IMR-90 (cell line): ENCODE measurements at regions not wholly inside any gene's neighbourhood (a gene's known extent, or its start where the extent isn't known, plus 50 kb on each side); places are given as distances from the start of the nearest gene placed in this dataset.

ENCODE experiments used
- ATAC-seq: fragments of 200-7000 bp; cut with Tn5 transposase; 2 replicates; pipeline ENCODE4 v1.9.1; 2020; ENCODE audit warnings: low read depth, mild to moderate bottlenecking, moderate library complexity
- BruUV-seq: library from RNA; stranded (reverse); fragments of 400-500 nt; replicated peaks from 2 replicates; lab custom pipeline; 2021; lab: Mats Ljungman, UMichigan
- CTCF ChIA-PET: fragments of 300-600 bp; formaldehyde crosslinking; extraction: SDS; loops from one replicate; lab custom pipeline; 2021; ENCODE audit warnings: antibody characterized with exemption; lab: Yijun Ruan, JAX
- POLR2A ChIA-PET: fragments of 300-600 bp; sonication (Branson Sonifier 250); formaldehyde crosslinking; loops from one replicate; lab custom pipeline; 2022; ENCODE audit warnings: antibody characterized with exemption; ENCODE audit not compliant: unreplicated experiment; lab: Charles Lee
- DNase-seq: peaks from one replicate; pipeline ENCODE4 v3.0.0; 2013
- H2AFZ ChIP-seq: replicated peaks from 2 replicates; pipeline ENCODE3; 2013; ENCODE audit warnings: low read length, mild to moderate bottlenecking; ENCODE audit not compliant: poor library complexity
- H2AK5ac ChIP-seq: 2 replicates; pipeline ENCODE4 v1.6.1; 2013; ENCODE audit warnings: low read depth, low read length, inconsistent platforms
- H2AK9ac ChIP-seq: replicated peaks from 2 replicates; pipeline ENCODE3; 2013; ENCODE audit warnings: mild to moderate bottlenecking, low read depth, low read length, moderate library complexity; ENCODE audit not compliant: poor library complexity
- H2BK120ac ChIP-seq: 2 replicates; pipeline ENCODE4 v1.6.1; 2013; ENCODE audit warnings: low read depth, low read length, inconsistent platforms
- H2BK15ac ChIP-seq: 3 replicates; pipeline ENCODE4 v1.6.1; 2013; ENCODE audit warnings: low read depth, low read length, inconsistent platforms
- H2BK20ac ChIP-seq: 2 replicates; pipeline ENCODE4 v1.6.1; 2013; ENCODE audit warnings: low read depth, mild to moderate bottlenecking, inconsistent platforms, low read length, moderate library complexity
- H2BK5ac ChIP-seq: 2 replicates; pipeline ENCODE4 v1.6.1; 2013; ENCODE audit warnings: mild to moderate bottlenecking, low read depth, low read length, inconsistent platforms; ENCODE audit not compliant: poor library complexity, severe bottlenecking
- H3K14ac ChIP-seq: replicated peaks from 2 replicates; pipeline ENCODE4 v1.6.1; 2013; ENCODE audit warnings: low read depth, low read length, inconsistent platforms
- H3K18ac ChIP-seq: 2 replicates; pipeline ENCODE4 v1.6.1; 2013; ENCODE audit warnings: low read depth, low read length, control low read depth
- H3K23ac ChIP-seq: 2 replicates; pipeline ENCODE4 v1.6.1; 2013; ENCODE audit warnings: low read depth, low read length, inconsistent platforms
- H3K27ac ChIP-seq: 2 replicates; pipeline ENCODE4 v1.5.1; 2013; ENCODE audit warnings: mild to moderate bottlenecking, control low read depth, low read length; ENCODE audit not compliant: insufficient read depth
- H3K27me3 ChIP-seq: 2 replicates; pipeline ENCODE4 v1.6.1; 2013; ENCODE audit warnings: low read length; ENCODE audit not compliant: control insufficient read depth, insufficient read depth
- H3K36me3 ChIP-seq: 2 replicates; pipeline ENCODE4 v1.6.1; 2013; ENCODE audit warnings: low read length, mixed read lengths; ENCODE audit not compliant: control insufficient read depth, insufficient read depth
- H3K4ac ChIP-seq: 2 replicates; pipeline ENCODE4 v1.6.1; 2013; ENCODE audit warnings: low read depth, low read length, inconsistent platforms
- H3K4me1 ChIP-seq: 2 replicates; pipeline ENCODE4 v1.6.1; 2013; ENCODE audit warnings: low read length, mixed read lengths; ENCODE audit not compliant: control insufficient read depth, insufficient read depth
- H3K4me2 ChIP-seq: 2 replicates; pipeline ENCODE4 v1.6.1; 2013; ENCODE audit warnings: low read depth, mild to moderate bottlenecking, control low read depth, low read length, moderate library complexity
- H3K4me3 ChIP-seq: 2 replicates; pipeline ENCODE4 v1.5.1; 2013; ENCODE audit warnings: low read depth, mild to moderate bottlenecking, control low read depth, low read length, moderate library complexity; ENCODE audit not compliant: insufficient read depth
- H3K56ac ChIP-seq: 2 replicates; pipeline ENCODE4 v1.6.1; 2013; ENCODE audit warnings: low read length, inconsistent platforms; ENCODE audit not compliant: insufficient read depth; ENCODE audit errors: extremely low read depth
- H3K79me1 ChIP-seq, 2 experiments: 2 replicates each; pipeline ENCODE4 v1.6.1; 2013; ENCODE audit warnings: low read length in 2 of 2, inconsistent platforms in 1 of 2, low read depth in 1 of 2
- H3K9ac ChIP-seq: 2 replicates; pipeline ENCODE4 v1.6.1; 2013; ENCODE audit warnings: low read depth, low read length, control low read depth
- H3K9me1 ChIP-seq: 2 replicates; pipeline ENCODE4 v1.6.1; 2013; ENCODE audit warnings: low read length, inconsistent platforms; ENCODE audit not compliant: insufficient read depth
- H3K9me3 ChIP-seq: 2 replicates; pipeline ENCODE4 v1.6.1; 2013; ENCODE audit warnings: low read length; ENCODE audit not compliant: control insufficient read depth, insufficient read depth
- H4K20me1 ChIP-seq: 2 replicates; pipeline ENCODE4 v1.6.1; 2013; ENCODE audit warnings: low read length, inconsistent platforms; ENCODE audit not compliant: insufficient read depth
- H4K5ac ChIP-seq: 2 replicates; pipeline ENCODE4 v1.6.1; 2013; ENCODE audit warnings: mild to moderate bottlenecking, low read depth, low read length, control low read depth
- H4K8ac ChIP-seq, 2 experiments: 2 replicates each; pipeline ENCODE4 v1.6.1; 2013; ENCODE audit warnings: low read depth in 2 of 2, low read length in 2 of 2, control low read depth in 1 of 2, inconsistent platforms in 1 of 2
- H4K91ac ChIP-seq: 2 replicates; pipeline ENCODE4 v1.6.1; 2013; ENCODE audit warnings: low read depth, low read length, inconsistent platforms; ENCODE audit not compliant: insufficient read depth
- ELK1 ChIP-seq: fragments of 150-350 bp; IDR thresholded peaks from 2 replicates; pipeline ENCODE4 v1.6.1; 2016; ENCODE audit warnings: low read depth, mild to moderate bottlenecking, low read length, moderate library complexity, borderline replicate concordance
- MAZ ChIP-seq: IDR thresholded peaks from 2 replicates; pipeline ENCODE4 v1.6.1; 2012; ENCODE audit warnings: low read depth, mild to moderate bottlenecking, low read length, improper control_type of control experiment, moderate library complexity, borderline replicate concordance
- POLR2A ChIP-seq: IDR thresholded peaks from 2 replicates; pipeline ENCODE4 v1.6.1; 2012; ENCODE audit warnings: mild to moderate bottlenecking, low read depth, low read length
- WGBS, 2 experiments: methylation state at CpG; one replicate each; pipeline versions ENCODE4 v1.1.5 to v1.1.7; 2013; ENCODE audit warnings: missing lambda C conversion rate in 2 of 2; ENCODE audit not compliant: insufficient read length in 1 of 2; ENCODE audit errors: extremely low coverage in 2 of 2; 5-methylcytosine and 5-hydroxymethylcytosine counted together
- dilution Hi-C: fragments of 300-500 bp; cut with HindIII; formaldehyde crosslinking; loops from one replicate; pipeline ENCODE4 v1.14.3; 2018; ENCODE audit warnings: low sequenced_read_pairs; ENCODE audit not compliant: unreplicated experiment
- in situ Hi-C: fragments of 300-500 bp; cut with MboI; formaldehyde crosslinking; loops from 3 replicates; pipeline ENCODE4 v1.14.3; 2019; ENCODE audit warnings: low sequenced_read_pairs, inconsistent platforms, mixed read lengths
- intact Hi-C: fragments of 100-400 bp; cut with micrococcal nuclease; formaldehyde crosslinking; loops from 2 replicates; pipeline ENCODE4 v1.10.0; 2022

DNA sequence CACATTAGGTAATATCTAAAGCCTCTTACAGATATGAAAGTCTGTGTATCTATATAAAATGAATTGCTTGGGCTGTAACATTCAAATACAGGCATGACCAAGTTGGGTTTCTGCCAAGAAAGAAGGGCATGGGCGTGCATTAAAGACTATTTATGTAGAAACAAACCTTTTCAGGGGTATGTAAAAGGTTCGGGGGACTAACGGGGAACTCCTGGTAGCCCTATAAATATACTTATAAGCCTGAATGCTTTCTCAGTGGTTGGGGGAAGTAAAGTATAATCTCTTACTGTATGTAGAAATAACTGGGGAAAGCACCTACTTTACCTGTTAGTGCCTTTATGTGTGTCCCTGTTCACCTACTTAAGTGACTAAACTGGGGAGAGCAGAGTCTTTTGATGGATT lies 154.5 kb upstream of the TBL1XR1 start:
- no peak overlapping the region for H2AK9ac ChIP-seq
- no peak overlapping the region for H3K23ac ChIP-seq
- no peak overlapping the region for H2BK20ac ChIP-seq
- no peak overlapping the region for H2BK15ac ChIP-seq
- no peak overlapping the region for H3K27ac ChIP-seq
- peaks cover 8% of the 10 kb centered on the region for H3K4me1 ChIP-seq
- H2BK120ac ChIP-seq, result no peak overlapping the region
- H3K27me3 ChIP-seq, result no peaks in the 10 kb centered on the region
- TF ChIP-seq MAZ, result no peak
- TF ChIP-seq POLR2A, result no peak
- no peak for TF ChIP-seq ELK1
- no peak overlapping the region for H3K4me2 ChIP-seq
- no peak overlapping the region for H3K4ac ChIP-seq
- no peak overlapping the region for H3K14ac ChIP-seq
- H4K5ac ChIP-seq, result no peak overlapping the region
- no peak overlapping the region for H3K9ac ChIP-seq
- H2AFZ ChIP-seq, result no peak overlapping the region
- no peak overlapping the region for H4K91ac ChIP-seq
- no TSS peak for BruUV-seq
- H2AK5ac ChIP-seq, result no peak overlapping the region
- WGBS, 2 experiments, result no CpG with 5 or more reads among the region's 3 CpGs
- no peak for ATAC-seq
- H2BK5ac ChIP-seq, result no peak overlapping the region
- H3K36me3 ChIP-seq, result no peaks in the 10 kb centered on the region
- H4K8ac ChIP-seq, result no peak overlapping the region
- H3K79me1 ChIP-seq, result no peaks in the 10 kb centered on the region; a peak in 1 of 4 replicates
- in situ Hi-C loops, result loop anchor here (10.0 kb wide), 1 partner anchor 297 kb away; no protein-coding TSS in a partner anchor
- H3K9me3 ChIP-seq, result no peaks in the 10 kb centered on the region
- H3K56ac ChIP-seq, result no peak overlapping the region
- dilution Hi-C loops, result no loop called here
- ChIA-PET POLR2A (no interaction called here), CTCF (no interaction called here)
- no peak for DNase-seq
- H3K4me3 ChIP-seq, result no peak overlapping the region
- no peak overlapping the region for H3K18ac ChIP-seq
- peaks cover 5% of the 10 kb centered on the region for H3K9me1 ChIP-seq
- no peaks in the 10 kb centered on the region for H4K20me1 ChIP-seq
- intact Hi-C loops, result no loop called here
